GM06990 (cell line): ENCODE measurements at regions not wholly inside any gene's neighbourhood (a gene's known extent, or its start where the extent isn't known, plus 50 kb on each side); places are given as distances from the start of the nearest gene placed in this dataset.
"Not testable (repeated sequence)": the region's sequence is repeated elsewhere in the genome, so short reads cannot be mapped to it uniquely, and the experiment has no call there.

ENCODE experiments used
- DNase-seq: peaks from one replicate; pipeline ENCODE4 v3.0.0-alpha.2; 2011; ENCODE audit not compliant: insufficient read length; ENCODE audit errors: extremely low read depth
- H3K27me3 ChIP-seq: replicated peaks from 2 replicates; pipeline ENCODE4 v1.6.0; 2011; ENCODE audit warnings: low read length; ENCODE audit not compliant: control insufficient read depth, insufficient read depth
- H3K36me3 ChIP-seq: 2 replicates; pipeline ENCODE4 v1.5.1; 2011; ENCODE audit warnings: low read length; ENCODE audit not compliant: control insufficient read depth, insufficient read depth
- H3K4me3 ChIP-seq: replicated peaks from 2 replicates; pipeline ENCODE4 v1.5.1; 2011; ENCODE audit warnings: low read depth, mild to moderate bottlenecking, control low read depth, low read length
- CTCF ChIP-seq: IDR thresholded peaks from 2 replicates; pipeline ENCODE4 v1.5.1; 2011; ENCODE audit warnings: low read length, control low read depth, mild to moderate bottlenecking, inconsistent platforms; ENCODE audit not compliant: insufficient read depth, poor library complexity, severe bottlenecking

GRCh38 chr4:23084559-23085248, 392.0 kb downstream of the GBA3 start:
- no peak for DNase-seq
- Histone ChIP-seq H3K36me3 (no peaks in the 10 kb centered on the region), H3K4me3 (no peak overlapping the region), H3K27me3 (no peaks in the 10 kb centered on the region)
- TF ChIP-seq CTCF = no peak

- DNase-seq = no peak
- Histone ChIP-seq H3K4me3 (no peak overlapping the region), H3K27me3 (no peaks in the 10 kb centered on the region), H3K36me3 (no peaks in the 10 kb centered on the region)
- no peak for TF ChIP-seq CTCF
Measured at GRCh38 chr4:23083391-23083790, 390.7 kb downstream of the GBA3 start.

- H3K27me3 ChIP-seq, DNase-seq, H3K4me3 ChIP-seq, H3K36me3 ChIP-seq: not testable (repeated sequence)
Measured at GRCh38 chr4:23080171-23080570, 387.4 kb downstream of the GBA3 start.

- no peak for DNase-seq
- no peak for TF ChIP-seq CTCF
- Histone ChIP-seq H3K4me3 (no peak overlapping the region), H3K36me3 (no peaks in the 10 kb centered on the region), H3K27me3 (no peaks in the 10 kb centered on the region)
Measured at GRCh38 chr4:23070848-23071570, 378.3 kb downstream of the GBA3 start.

GRCh38 chr4:23068756-23069155, 376.0 kb downstream of the GBA3 start:
- Histone ChIP-seq H3K4me3 (no peak overlapping the region), H3K36me3 (no peaks in the 10 kb centered on the region), H3K27me3 (no peaks in the 10 kb centered on the region)
- DNase-seq = no peak
- no peak for TF ChIP-seq CTCF

GRCh38 chr4:23068287-23068686, 375.6 kb downstream of the GBA3 start:
- no peak for DNase-seq
- H3K27me3 ChIP-seq = no peaks in the 10 kb centered on the region
- no peak for TF ChIP-seq CTCF
- no peak overlapping the region for H3K4me3 ChIP-seq
- H3K36me3 ChIP-seq = no peaks in the 10 kb centered on the region
